ENCODE measurements at regions not wholly inside any gene's neighbourhood (a gene's known extent, or its start where the extent isn't known, plus 50 kb on each side); places are given as distances from the start of the nearest gene placed in this dataset.

GRCh38 chr4:138317175-138317748 is 75.1 kb upstream of the SLC7A11 start:
- Histone ChIP-seq H3K27ac (no peak overlapping the region), H3K4me3 (no peak overlapping the region), H3K9ac (ENCODE audit: insufficient read length) (no peak overlapping the region), H3K36me3 (ENCODE audit: insufficient read depth, low read length) (no peaks in the 10 kb centered on the region), H3K9me3 (ENCODE audit: low read depth, low read length) (no peaks in the 10 kb centered on the region)
- no peak for TF ChIP-seq POLR2AphosphoS5 (IDR thresholded peaks at IDR 0.05; ENCODE audit: borderline replicate concordance, low read depth, low read length)
- no peak for TF ChIP-seq FOXP2 (optimal IDR thresholded peaks at IDR 0.05; ENCODE audit: control extremely low read depth, extremely low read length, insufficient read depth)
- TF ChIP-seq EZH2 (IDR thresholded peaks at IDR 0.05): no peak
- DNase-seq (ENCODE audit: low read depth, low spot score): no peak

GRCh38 chr4:138312536-138312911 is 70.4 kb upstream of the SLC7A11 start:
- no peaks in the 10 kb centered on the region for H3K9me3 ChIP-seq (ENCODE audit: low read depth, low read length)
- no peaks in the 10 kb centered on the region for H3K36me3 ChIP-seq (ENCODE audit: insufficient read depth, low read length)
- no peak overlapping the region for H3K27ac ChIP-seq
- DNase-seq (ENCODE audit: low read depth, low spot score): no peak
- no peak overlapping the region for H3K4me3 ChIP-seq
- H3K9ac ChIP-seq (ENCODE audit: insufficient read length): no peak overlapping the region
- TF ChIP-seq FOXP2 (optimal IDR thresholded peaks at IDR 0.05; ENCODE audit: control extremely low read depth, extremely low read length, insufficient read depth) (no peak), POLR2AphosphoS5 (IDR thresholded peaks at IDR 0.05; ENCODE audit: borderline replicate concordance, low read depth, low read length) (no peak), EZH2 (IDR thresholded peaks at IDR 0.05) (no peak)

- no peaks in the 10 kb centered on the region for H3K9me3 ChIP-seq (ENCODE audit: low read depth, low read length)
- H3K36me3 ChIP-seq (ENCODE audit: insufficient read depth, low read length): no peaks in the 10 kb centered on the region
- no peak for DNase-seq (ENCODE audit: low read depth, low spot score)
- no peak overlapping the region for H3K27ac ChIP-seq
- H3K4me3 ChIP-seq: no peak overlapping the region
- TF ChIP-seq FOXP2 (optimal IDR thresholded peaks at IDR 0.05; ENCODE audit: control extremely low read depth, extremely low read length, insufficient read depth) (no peak), EZH2 (IDR thresholded peaks at IDR 0.05) (no peak), POLR2AphosphoS5 (IDR thresholded peaks at IDR 0.05; ENCODE audit: borderline replicate concordance, low read depth, low read length) (no peak)
- no peak overlapping the region for H3K9ac ChIP-seq (ENCODE audit: insufficient read length)
Observed at GRCh38 chr4:138311771-138312535, 69.8 kb upstream of the SLC7A11 start.

- H3K9me3 ChIP-seq (ENCODE audit: low read depth, low read length): no peaks in the 10 kb centered on the region
- no peak for TF ChIP-seq FOXP2 (optimal IDR thresholded peaks at IDR 0.05; ENCODE audit: control extremely low read depth, extremely low read length, insufficient read depth)
- TF ChIP-seq EZH2 (IDR thresholded peaks at IDR 0.05): no peak
- TF ChIP-seq POLR2AphosphoS5 (IDR thresholded peaks at IDR 0.05; ENCODE audit: borderline replicate concordance, low read depth, low read length): no peak
- no peak for DNase-seq (ENCODE audit: low read depth, low spot score)
- no peak overlapping the region for H3K27ac ChIP-seq
- no peak overlapping the region for H3K4me3 ChIP-seq
- H3K36me3 ChIP-seq (ENCODE audit: insufficient read depth, low read length): no peaks in the 10 kb centered on the region
- H3K9ac ChIP-seq (ENCODE audit: insufficient read length): no peak overlapping the region
Observed at GRCh38 chr4:138310991-138311390, 68.8 kb upstream of the SLC7A11 start.

GRCh38 chr4:138310498-138310897 is 68.3 kb upstream of the SLC7A11 start:
- Histone ChIP-seq H3K9me3 (ENCODE audit: low read depth, low read length) (no peaks in the 10 kb centered on the region), H3K36me3 (ENCODE audit: insufficient read depth, low read length) (no peaks in the 10 kb centered on the region), H3K9ac (ENCODE audit: insufficient read length) (no peak overlapping the region), H3K4me3 (no peak overlapping the region), H3K27ac (no peak overlapping the region)
- no peak for TF ChIP-seq FOXP2 (optimal IDR thresholded peaks at IDR 0.05; ENCODE audit: control extremely low read depth, extremely low read length, insufficient read depth)
- TF ChIP-seq EZH2 (IDR thresholded peaks at IDR 0.05): no peak
- no peak for TF ChIP-seq POLR2AphosphoS5 (IDR thresholded peaks at IDR 0.05; ENCODE audit: borderline replicate concordance, low read depth, low read length)
- no peak for DNase-seq (ENCODE audit: low read depth, low spot score)

- no peak for DNase-seq (ENCODE audit: low read depth, low spot score)
- Histone ChIP-seq H3K4me3 (no peak overlapping the region), H3K9ac (ENCODE audit: insufficient read length) (no peak overlapping the region), H3K27ac (no peak overlapping the region), H3K9me3 (ENCODE audit: low read depth, low read length) (no peaks in the 10 kb centered on the region), H3K36me3 (ENCODE audit: insufficient read depth, low read length) (no peaks in the 10 kb centered on the region)
- TF ChIP-seq EZH2 (IDR thresholded peaks at IDR 0.05) (no peak), POLR2AphosphoS5 (IDR thresholded peaks at IDR 0.05; ENCODE audit: borderline replicate concordance, low read depth, low read length) (no peak), FOXP2 (optimal IDR thresholded peaks at IDR 0.05; ENCODE audit: control extremely low read depth, extremely low read length, insufficient read depth) (no peak)
Observed at GRCh38 chr4:138308356-138308755, 66.2 kb upstream of the SLC7A11 start.

GRCh38 chr4:138307319-138307718 is 65.2 kb upstream of the SLC7A11 start:
- H3K9me3 ChIP-seq (ENCODE audit: low read depth, low read length): no peaks in the 10 kb centered on the region
- H3K4me3 ChIP-seq: no peak overlapping the region
- H3K9ac ChIP-seq (ENCODE audit: insufficient read length): no peak overlapping the region
- no peak overlapping the region for H3K27ac ChIP-seq
- no peak for TF ChIP-seq POLR2AphosphoS5 (IDR thresholded peaks at IDR 0.05; ENCODE audit: borderline replicate concordance, low read depth, low read length)
- TF ChIP-seq EZH2 (IDR thresholded peaks at IDR 0.05): no peak
- TF ChIP-seq FOXP2 (optimal IDR thresholded peaks at IDR 0.05; ENCODE audit: control extremely low read depth, extremely low read length, insufficient read depth): no peak
- DNase-seq (ENCODE audit: low read depth, low spot score): no peak
- H3K36me3 ChIP-seq (ENCODE audit: insufficient read depth, low read length): no peaks in the 10 kb centered on the region

- no peak for TF ChIP-seq EZH2 (IDR thresholded peaks at IDR 0.05)
- no peak for TF ChIP-seq FOXP2 (optimal IDR thresholded peaks at IDR 0.05; ENCODE audit: control extremely low read depth, extremely low read length, insufficient read depth)
- no peak for TF ChIP-seq POLR2AphosphoS5 (IDR thresholded peaks at IDR 0.05; ENCODE audit: borderline replicate concordance, low read depth, low read length)
- Histone ChIP-seq H3K9me3 (ENCODE audit: low read depth, low read length) (no peaks in the 10 kb centered on the region), H3K27ac (no peak overlapping the region), H3K9ac (ENCODE audit: insufficient read length) (no peak overlapping the region), H3K36me3 (ENCODE audit: insufficient read depth, low read length) (no peaks in the 10 kb centered on the region), H3K4me3 (no peak overlapping the region)
- no peak for DNase-seq (ENCODE audit: low read depth, low spot score)
Observed at GRCh38 chr4:138305050-138305449, 62.9 kb upstream of the SLC7A11 start.
